H1 (cell line): ENCODE measurements at regions not wholly inside any gene's neighbourhood (a gene's known extent, or its start where the extent isn't known, plus 50 kb on each side); places are given as distances from the start of the nearest gene placed in this dataset.

Source experiments
- CEBPB ChIP-seq: IDR thresholded peaks from 2 replicates; pipeline ENCODE4 v1.6.1; 2012; ENCODE audit warnings: low read depth, low read length
- TF ChIP-seq, protein P1 (sequence below): fragments of 300-600 bp; sonication (generic); IDR thresholded peaks from 2 replicates; pipeline ENCODE4 v1.7.1; 2012; ENCODE audit warnings: low read length, moderate library complexity, mild to moderate bottlenecking, inconsistent platforms; ENCODE audit not compliant: insufficient replicate concordance
- TF ChIP-seq, protein P2 (sequence below): IDR thresholded peaks from 2 replicates; pipeline ENCODE4 v1.6.1; 2012; ENCODE audit warnings: inconsistent platforms

DNA sequence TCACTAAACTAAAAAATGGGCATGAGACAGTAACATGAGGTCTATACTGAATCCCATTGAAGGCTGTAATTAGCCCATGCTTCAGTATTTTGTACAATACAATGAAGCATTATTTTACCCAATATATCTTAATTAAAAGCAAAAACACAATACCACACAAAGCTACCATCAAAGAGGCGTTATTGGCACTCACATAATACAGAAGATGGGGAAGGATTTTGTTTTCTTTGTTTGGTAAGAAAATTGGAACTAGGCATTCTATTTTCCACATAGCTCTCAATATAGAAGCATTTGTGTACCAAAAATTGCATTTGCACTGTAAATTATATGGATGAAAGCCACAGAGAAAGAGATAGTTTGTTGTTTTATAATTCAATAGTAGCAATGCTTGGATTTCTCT is 761.0 kb downstream of the EFNA5 start (continued):
- TF ChIP-seq, protein P1, sequence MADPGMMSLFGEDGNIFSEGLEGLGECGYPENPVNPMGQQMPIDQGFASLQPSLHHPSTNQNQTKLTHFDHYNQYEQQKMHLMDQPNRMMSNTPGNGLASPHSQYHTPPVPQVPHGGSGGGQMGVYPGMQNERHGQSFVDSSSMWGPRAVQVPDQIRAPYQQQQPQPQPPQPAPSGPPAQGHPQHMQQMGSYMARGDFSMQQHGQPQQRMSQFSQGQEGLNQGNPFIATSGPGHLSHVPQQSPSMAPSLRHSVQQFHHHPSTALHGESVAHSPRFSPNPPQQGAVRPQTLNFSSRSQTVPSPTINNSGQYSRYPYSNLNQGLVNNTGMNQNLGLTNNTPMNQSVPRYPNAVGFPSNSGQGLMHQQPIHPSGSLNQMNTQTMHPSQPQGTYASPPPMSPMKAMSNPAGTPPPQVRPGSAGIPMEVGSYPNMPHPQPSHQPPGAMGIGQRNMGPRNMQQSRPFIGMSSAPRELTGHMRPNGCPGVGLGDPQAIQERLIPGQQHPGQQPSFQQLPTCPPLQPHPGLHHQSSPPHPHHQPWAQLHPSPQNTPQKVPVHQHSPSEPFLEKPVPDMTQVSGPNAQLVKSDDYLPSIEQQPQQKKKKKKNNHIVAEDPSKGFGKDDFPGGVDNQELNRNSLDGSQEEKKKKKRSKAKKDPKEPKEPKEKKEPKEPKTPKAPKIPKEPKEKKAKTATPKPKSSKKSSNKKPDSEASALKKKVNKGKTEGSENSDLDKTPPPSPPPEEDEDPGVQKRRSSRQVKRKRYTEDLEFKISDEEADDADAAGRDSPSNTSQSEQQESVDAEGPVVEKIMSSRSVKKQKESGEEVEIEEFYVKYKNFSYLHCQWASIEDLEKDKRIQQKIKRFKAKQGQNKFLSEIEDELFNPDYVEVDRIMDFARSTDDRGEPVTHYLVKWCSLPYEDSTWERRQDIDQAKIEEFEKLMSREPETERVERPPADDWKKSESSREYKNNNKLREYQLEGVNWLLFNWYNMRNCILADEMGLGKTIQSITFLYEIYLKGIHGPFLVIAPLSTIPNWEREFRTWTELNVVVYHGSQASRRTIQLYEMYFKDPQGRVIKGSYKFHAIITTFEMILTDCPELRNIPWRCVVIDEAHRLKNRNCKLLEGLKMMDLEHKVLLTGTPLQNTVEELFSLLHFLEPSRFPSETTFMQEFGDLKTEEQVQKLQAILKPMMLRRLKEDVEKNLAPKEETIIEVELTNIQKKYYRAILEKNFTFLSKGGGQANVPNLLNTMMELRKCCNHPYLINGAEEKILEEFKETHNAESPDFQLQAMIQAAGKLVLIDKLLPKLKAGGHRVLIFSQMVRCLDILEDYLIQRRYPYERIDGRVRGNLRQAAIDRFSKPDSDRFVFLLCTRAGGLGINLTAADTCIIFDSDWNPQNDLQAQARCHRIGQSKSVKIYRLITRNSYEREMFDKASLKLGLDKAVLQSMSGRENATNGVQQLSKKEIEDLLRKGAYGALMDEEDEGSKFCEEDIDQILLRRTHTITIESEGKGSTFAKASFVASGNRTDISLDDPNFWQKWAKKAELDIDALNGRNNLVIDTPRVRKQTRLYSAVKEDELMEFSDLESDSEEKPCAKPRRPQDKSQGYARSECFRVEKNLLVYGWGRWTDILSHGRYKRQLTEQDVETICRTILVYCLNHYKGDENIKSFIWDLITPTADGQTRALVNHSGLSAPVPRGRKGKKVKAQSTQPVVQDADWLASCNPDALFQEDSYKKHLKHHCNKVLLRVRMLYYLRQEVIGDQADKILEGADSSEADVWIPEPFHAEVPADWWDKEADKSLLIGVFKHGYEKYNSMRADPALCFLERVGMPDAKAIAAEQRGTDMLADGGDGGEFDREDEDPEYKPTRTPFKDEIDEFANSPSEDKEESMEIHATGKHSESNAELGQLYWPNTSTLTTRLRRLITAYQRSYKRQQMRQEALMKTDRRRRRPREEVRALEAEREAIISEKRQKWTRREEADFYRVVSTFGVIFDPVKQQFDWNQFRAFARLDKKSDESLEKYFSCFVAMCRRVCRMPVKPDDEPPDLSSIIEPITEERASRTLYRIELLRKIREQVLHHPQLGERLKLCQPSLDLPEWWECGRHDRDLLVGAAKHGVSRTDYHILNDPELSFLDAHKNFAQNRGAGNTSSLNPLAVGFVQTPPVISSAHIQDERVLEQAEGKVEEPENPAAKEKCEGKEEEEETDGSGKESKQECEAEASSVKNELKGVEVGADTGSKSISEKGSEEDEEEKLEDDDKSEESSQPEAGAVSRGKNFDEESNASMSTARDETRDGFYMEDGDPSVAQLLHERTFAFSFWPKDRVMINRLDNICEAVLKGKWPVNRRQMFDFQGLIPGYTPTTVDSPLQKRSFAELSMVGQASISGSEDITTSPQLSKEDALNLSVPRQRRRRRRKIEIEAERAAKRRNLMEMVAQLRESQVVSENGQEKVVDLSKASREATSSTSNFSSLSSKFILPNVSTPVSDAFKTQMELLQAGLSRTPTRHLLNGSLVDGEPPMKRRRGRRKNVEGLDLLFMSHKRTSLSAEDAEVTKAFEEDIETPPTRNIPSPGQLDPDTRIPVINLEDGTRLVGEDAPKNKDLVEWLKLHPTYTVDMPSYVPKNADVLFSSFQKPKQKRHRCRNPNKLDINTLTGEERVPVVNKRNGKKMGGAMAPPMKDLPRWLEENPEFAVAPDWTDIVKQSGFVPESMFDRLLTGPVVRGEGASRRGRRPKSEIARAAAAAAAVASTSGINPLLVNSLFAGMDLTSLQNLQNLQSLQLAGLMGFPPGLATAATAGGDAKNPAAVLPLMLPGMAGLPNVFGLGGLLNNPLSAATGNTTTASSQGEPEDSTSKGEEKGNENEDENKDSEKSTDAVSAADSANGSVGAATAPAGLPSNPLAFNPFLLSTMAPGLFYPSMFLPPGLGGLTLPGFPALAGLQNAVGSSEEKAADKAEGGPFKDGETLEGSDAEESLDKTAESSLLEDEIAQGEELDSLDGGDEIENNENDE = no peak
- TF ChIP-seq, protein P2, sequence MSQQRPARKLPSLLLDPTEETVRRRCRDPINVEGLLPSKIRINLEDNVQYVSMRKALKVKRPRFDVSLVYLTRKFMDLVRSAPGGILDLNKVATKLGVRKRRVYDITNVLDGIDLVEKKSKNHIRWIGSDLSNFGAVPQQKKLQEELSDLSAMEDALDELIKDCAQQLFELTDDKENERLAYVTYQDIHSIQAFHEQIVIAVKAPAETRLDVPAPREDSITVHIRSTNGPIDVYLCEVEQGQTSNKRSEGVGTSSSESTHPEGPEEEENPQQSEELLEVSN = no peak
- no peak for TF ChIP-seq CEBPB
- TF ChIP-seq, all 59 proteins: peak for 0
